Ascending aorta (tissue), 2 donors: ENCODE measurements at regions not wholly inside any gene's neighbourhood (a gene's known extent, or its start where the extent isn't known, plus 50 kb on each side); places are given as distances from the start of the nearest gene placed in this dataset.

ENCODE experiments used
- DNase-seq, 2 donors: peaks; one replicate each; pipeline ENCODE4 v3.0.0-alpha.2; 2019; ENCODE audit warnings: low spot score in 2 of 2
- H3K27ac ChIP-seq, 2 donors: fragments of 200-600 bp; sonication (generic); one replicate each; pipeline ENCODE4 v1.5.1; 2016 to 2017; ENCODE audit warnings: mild to moderate bottlenecking in 1 of 2
- H3K27me3 ChIP-seq: fragments of 200-600 bp; sonication (generic); one replicate; pipeline ENCODE4 v1.5.1; 2017
- H3K36me3 ChIP-seq, 2 donors: fragments of 200-600 bp; sonication (generic); one replicate each; pipeline ENCODE4 v1.5.1; 2016
- H3K4me1 ChIP-seq, 2 donors: fragments of 200-600 bp; sonication (generic); one replicate each; pipeline ENCODE4 v1.5.1; 2016 to 2017; ENCODE audit warnings: mild to moderate bottlenecking in 1 of 2
- H3K4me3 ChIP-seq, 2 donors: fragments of 200-600 bp; sonication (generic); one replicate each; pipeline ENCODE4 v1.5.1; 2016 to 2017; ENCODE audit warnings: mild to moderate bottlenecking in 1 of 2
- H3K9me3 ChIP-seq, 2 donors: fragments of 200-600 bp; sonication (generic); one replicate each; pipeline ENCODE4 v1.5.1; 2016
- intact Hi-C: fragments of 100-400 bp; cut with DNase I; formaldehyde crosslinking; loops from one replicate; pipeline ENCODE4 v1.15.1; 2023
- TF ChIP-seq, protein P1 (sequence below), 3 experiments: fragments of 200-600 bp in 2 of 3; fragments of 450-650 bp in 1 of 3; sonication (generic) in 2 of 3; IDR thresholded peaks; one replicate each; pipeline ENCODE4 v1.5.1; 2016 to 2019; ENCODE audit warnings: antibody characterized with exemption in 3 of 3, mild to moderate bottlenecking in 1 of 3, moderate library complexity in 1 of 3

DNA sequence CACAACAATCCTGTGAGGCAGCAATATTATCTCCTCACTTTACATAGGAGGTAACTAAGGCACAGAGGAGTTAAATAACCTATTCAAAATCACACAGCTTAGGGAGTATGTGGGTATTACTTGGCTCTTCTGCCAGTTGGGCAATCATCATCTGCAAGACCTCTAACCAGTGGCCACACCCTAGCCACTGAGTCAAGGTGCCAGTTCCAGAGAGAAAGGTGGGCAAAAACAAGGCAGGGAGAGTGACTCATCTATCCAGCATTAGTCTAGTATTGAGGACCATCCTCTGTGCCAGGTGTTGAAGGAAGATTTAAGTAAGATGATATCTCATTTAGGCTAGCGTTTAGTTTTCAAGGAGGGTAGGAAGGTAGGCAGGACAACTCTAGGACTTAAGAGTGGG, 113.9 kb upstream of the EOLA2 start:
- Histone ChIP-seq H3K27ac (no peak overlapping the region), H3K4me1 (no peaks in the 10 kb centered on the region), H3K4me3 (no peak overlapping the region), H3K36me3 (no peaks in the 10 kb centered on the region), H3K9me3 (no peaks in the 10 kb centered on the region), H3K27me3 (no peaks in the 10 kb centered on the region)
- TF ChIP-seq, protein P1, sequence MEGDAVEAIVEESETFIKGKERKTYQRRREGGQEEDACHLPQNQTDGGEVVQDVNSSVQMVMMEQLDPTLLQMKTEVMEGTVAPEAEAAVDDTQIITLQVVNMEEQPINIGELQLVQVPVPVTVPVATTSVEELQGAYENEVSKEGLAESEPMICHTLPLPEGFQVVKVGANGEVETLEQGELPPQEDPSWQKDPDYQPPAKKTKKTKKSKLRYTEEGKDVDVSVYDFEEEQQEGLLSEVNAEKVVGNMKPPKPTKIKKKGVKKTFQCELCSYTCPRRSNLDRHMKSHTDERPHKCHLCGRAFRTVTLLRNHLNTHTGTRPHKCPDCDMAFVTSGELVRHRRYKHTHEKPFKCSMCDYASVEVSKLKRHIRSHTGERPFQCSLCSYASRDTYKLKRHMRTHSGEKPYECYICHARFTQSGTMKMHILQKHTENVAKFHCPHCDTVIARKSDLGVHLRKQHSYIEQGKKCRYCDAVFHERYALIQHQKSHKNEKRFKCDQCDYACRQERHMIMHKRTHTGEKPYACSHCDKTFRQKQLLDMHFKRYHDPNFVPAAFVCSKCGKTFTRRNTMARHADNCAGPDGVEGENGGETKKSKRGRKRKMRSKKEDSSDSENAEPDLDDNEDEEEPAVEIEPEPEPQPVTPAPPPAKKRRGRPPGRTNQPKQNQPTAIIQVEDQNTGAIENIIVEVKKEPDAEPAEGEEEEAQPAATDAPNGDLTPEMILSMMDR (IDR thresholded peaks at IDR 0.05): no peak
- DNase-seq: no peak
- intact Hi-C loops: no loop called here

DNA sequence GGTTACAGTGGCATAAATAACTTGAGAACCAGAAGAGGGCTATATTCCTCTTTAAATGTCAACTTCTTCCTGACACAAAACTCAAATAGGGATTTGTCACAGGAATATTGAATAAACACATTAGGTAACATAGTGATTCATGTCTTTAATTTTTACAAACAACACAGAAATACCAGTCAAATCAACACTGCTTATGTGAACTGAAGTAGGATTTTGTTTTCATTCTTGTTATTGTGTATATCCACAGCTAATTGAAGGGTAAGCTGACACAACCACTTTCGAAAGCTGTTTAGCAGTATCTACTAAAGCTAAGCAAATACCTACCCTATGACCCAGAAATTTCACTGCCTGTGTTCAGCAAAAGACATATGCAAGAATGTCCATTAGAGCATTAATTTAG, 120.4 kb upstream of the EOLA2 start:
- Histone ChIP-seq H3K4me1 (peaks cover 0 to 6% of the 10 kb centered on the region in 2 donors), H3K27me3 (no peaks in the 10 kb centered on the region), H3K27ac (no peak overlapping the region), H3K9me3 (no peaks in the 10 kb centered on the region), H3K4me3 (no peak overlapping the region), H3K36me3 (no peaks in the 10 kb centered on the region)
- TF ChIP-seq, protein P1 (IDR thresholded peaks at IDR 0.05): no peak
- DNase-seq: no peak
- intact Hi-C loops: no loop called here

DNA sequence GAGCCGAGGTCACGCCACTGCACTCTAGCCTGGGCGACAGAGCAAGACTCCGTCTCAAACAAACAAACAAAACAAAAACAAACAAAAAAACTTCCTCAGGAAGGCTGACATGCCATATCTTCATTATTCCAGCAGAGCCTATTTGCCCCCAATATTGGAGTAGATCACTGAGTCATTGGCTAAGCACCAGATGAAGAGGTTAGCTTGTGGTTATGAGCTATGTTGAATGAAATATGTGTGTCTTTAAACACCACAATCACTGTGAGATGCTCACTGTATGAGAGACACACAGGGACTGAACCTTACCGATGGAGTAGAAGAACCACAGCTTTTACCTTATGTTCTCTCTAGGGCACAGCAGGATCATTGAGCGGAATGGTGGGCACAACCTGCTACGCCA, 122.1 kb upstream of the EOLA2 start:
- TF ChIP-seq, protein P1 (IDR thresholded peaks at IDR 0.05): no peak
- Histone ChIP-seq H3K4me1 (peaks cover 0 to 6% of the 10 kb centered on the region in 2 donors), H3K36me3 (no peaks in the 10 kb centered on the region), H3K4me3 (no peak overlapping the region), H3K27me3 (no peaks in the 10 kb centered on the region), H3K27ac (no peak overlapping the region), H3K9me3 (no peaks in the 10 kb centered on the region)
- no peak for DNase-seq
- intact Hi-C loops: no loop called here

DNA sequence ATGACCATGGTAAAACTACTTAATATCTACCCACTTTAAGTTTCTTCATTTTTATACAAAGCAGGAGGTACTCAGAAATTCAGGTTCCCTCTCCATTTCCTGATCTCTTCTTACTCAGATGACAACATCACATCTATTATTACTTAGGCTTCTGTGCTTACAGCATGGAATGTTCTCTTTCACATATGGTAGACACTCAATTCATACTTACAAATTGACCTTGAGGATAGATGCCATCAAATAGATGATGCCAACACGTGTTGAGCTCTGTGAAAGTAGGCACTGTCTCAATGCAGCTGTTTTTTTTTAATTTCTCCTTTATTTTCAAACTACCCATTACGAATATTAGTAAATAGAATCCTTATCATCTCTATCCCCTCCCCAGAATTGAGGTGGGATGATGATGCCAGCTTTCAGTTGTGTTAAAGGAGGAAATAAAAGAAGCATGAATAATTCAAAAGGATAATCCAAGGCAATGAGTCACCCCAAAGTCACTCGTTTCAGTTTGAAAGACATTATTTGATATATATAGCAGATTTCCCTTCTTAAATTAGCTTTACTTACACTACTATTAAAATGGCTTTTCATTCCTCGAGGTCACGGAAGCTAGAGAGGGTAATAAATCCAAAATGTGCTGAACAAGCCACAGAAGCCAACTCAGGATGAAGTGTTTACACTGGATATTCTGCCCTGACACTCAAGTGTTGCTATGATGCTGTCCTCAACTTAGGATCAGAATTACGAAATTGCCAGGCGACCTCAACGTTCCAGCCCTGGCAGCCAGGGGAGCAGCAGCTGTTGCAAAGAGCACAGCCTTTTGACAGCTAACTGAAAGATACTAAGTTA, 124.2 kb upstream of the EOLA2 start:
- no peak overlapping the region for H3K4me3 ChIP-seq
- H3K4me1 ChIP-seq: peaks cover 0 to 6% of the 10 kb centered on the region in 2 donors
- TF ChIP-seq, protein P1 (IDR thresholded peaks at IDR 0.05): no peak
- H3K36me3 ChIP-seq: no peaks in the 10 kb centered on the region
- H3K27ac ChIP-seq: peak overlapping the region in 1 of 2 donors; percentile 8
- no peaks in the 10 kb centered on the region for H3K27me3 ChIP-seq
- H3K9me3 ChIP-seq: no peaks in the 10 kb centered on the region
- intact Hi-C loops: no loop called here
- peak in 1 of 2 donors; percentile 67 for DNase-seq

DNA sequence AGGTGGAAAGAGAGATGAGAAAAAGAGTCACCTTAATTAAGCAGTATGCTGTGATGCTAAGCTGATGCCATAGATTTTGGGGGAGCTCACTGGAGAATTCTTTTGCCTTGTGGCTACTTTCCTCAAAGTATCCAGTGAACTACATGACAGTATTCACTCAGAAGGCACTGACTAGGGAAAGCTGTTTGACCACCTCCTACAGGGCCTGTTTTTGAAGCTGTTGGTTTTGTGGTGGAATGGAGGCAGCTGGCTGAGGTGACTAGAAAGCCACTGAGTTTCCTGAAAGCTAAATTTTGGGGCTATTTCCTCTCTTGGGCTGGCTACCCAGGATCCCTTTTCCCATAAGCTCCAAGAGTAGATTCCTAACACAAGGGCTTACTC, 124.8 kb upstream of the EOLA2 start:
- H3K4me3 ChIP-seq: no peak overlapping the region
- no peaks in the 10 kb centered on the region for H3K36me3 ChIP-seq
- no peaks in the 10 kb centered on the region for H3K9me3 ChIP-seq
- intact Hi-C loops: no loop called here
- peak overlapping the region in 1 of 2 donors; percentile 6 for H3K27ac ChIP-seq
- no peak for DNase-seq
- TF ChIP-seq, protein P1 (IDR thresholded peaks at IDR 0.05): no peak
- peaks cover 0 to 6% of the 10 kb centered on the region in 2 donors for H3K4me1 ChIP-seq
- H3K27me3 ChIP-seq: no peaks in the 10 kb centered on the region
